Heart right ventricle (tissue), 16 donors: ENCODE measurements at regions not wholly inside any gene's neighbourhood (a gene's known extent, or its start where the extent isn't known, plus 50 kb on each side); places are given as distances from the start of the nearest gene placed in this dataset.

Experiments
- ATAC-seq, 8 donors: fragments of 200-7000 bp; cut with Tn5 transposase; one replicate each; pipeline ENCODE4 v1.9.1; 2020; ENCODE audit warnings: mild to moderate bottlenecking in 8 of 8, moderate library complexity in 8 of 8, moderate number of reproducible peaks in 1 of 8
- DNase-seq, 2 donors: peaks; one replicate each; pipeline ENCODE4 v3.0.0-alpha.2; 2020
- H3K27ac ChIP-seq, 10 donors: fragments of 200-600 bp; sonication (generic) in 2 of 10; one replicate each; pipeline versions ENCODE4 v1.5.0 to v1.8.0; 2020 to 2022; ENCODE audit warnings: mild to moderate bottlenecking in 3 of 10
- H3K27me3 ChIP-seq, 7 donors: fragments of 200-600 bp; one replicate each; pipeline ENCODE4 v1.8.0; 2021 to 2022; ENCODE audit warnings: mild to moderate bottlenecking in 2 of 7
- H3K36me3 ChIP-seq, 9 donors: fragments of 200-600 bp; sonication (generic) in 1 of 9; one replicate each; pipeline versions ENCODE4 v1.5.0 to v1.8.0; 2020 to 2022; ENCODE audit warnings: mild to moderate bottlenecking in 2 of 9
- H3K4me1 ChIP-seq, 9 donors: fragments of 200-600 bp; sonication (generic) in 1 of 9; one replicate each; pipeline versions ENCODE4 v1.5.0 to v1.8.0; 2020 to 2022; ENCODE audit warnings: mild to moderate bottlenecking in 4 of 9
- H3K4me3 ChIP-seq, 10 donors: fragments of 200-600 bp; sonication (generic) in 2 of 10; one replicate each; pipeline versions ENCODE4 v1.5.0 to v1.8.0; 2020 to 2022; ENCODE audit warnings: mild to moderate bottlenecking in 7 of 10, moderate library complexity in 2 of 10
- H3K9me3 ChIP-seq, 11 donors: fragments of 200-600 bp in 10 of 11; sonication (generic) in 2 of 11; one replicate each; pipeline versions ENCODE4 v1.5.0 to v1.8.0; 2013 to 2022; ENCODE audit warnings: mild to moderate bottlenecking in 2 of 11, control low read depth in 1 of 11, moderate library complexity in 1 of 11
- WGBS, 2 donors: extraction: QIAGEN DNeasy Blood & Tissue Kit; methylation state at CpG; one replicate each; pipeline ENCODE4 v1.1.7; 2013; ENCODE audit warnings: inconsistent platforms in 1 of 2; 5-methylcytosine and 5-hydroxymethylcytosine counted together
- intact Hi-C, 10 donors: fragments of 100-400 bp; cut with DNase I; formaldehyde crosslinking; loops; one replicate each; pipeline versions ENCODE4 v1.11.1 to v1.14.2; 2022
- TF ChIP-seq, protein P1 (sequence below), 9 donors: fragments of 200-600 bp; sonication (generic) in 2 of 9; IDR thresholded peaks; one replicate each; pipeline versions ENCODE4 v1.5.0 to v1.8.0; 2021 to 2022; ENCODE audit warnings: antibody characterized with exemption in 9 of 9, mild to moderate bottlenecking in 5 of 9, moderate library complexity in 1 of 9
- donor health status: Arrhythmogenic right ventricular cardiomyopathy.
- donor health status: ischemic (EF 13 %, LVEDD 7.1; RV severe dilation, severe dysfunction).
- donor health status: healthy with polysubstance abuse.
- donor health status: DM: no; HTN: yes; CAD: no.
- donor health status: DM: no; HTN: no; CAD: no.
- donor health status: ischemic (EF 25% LVEDD 6.9; RV normal size, moderate dysfunction).
- donor health status: ischemic (EF 25% LVEDD 5.7; RV mildly dilated, moderate dysfunction).
- donor health status: healthy.
- donor health status: DM: yes; HTN: yes; CAD: no.
- donor health status: Ischemic cardiomyopathy.
- donor health status: ischemic (EF 35%, LVEDD 5.7; RV mildly dilated, moderate dysfunction).
- donor health status: nonischemic (EF 11% LVEDD 7.7; RV severe dilation, severe dysfunction).
- donor health status: DM: yes; HTN: yes; CAD: no.
- donor health status: PGD.
- donor health status: ischemic (EF 29% LVEDD 5.4; RV normal size, mild dysfunction).
- donor health status: nonischemic (EF 23%, LVEDD 6.1; RV moderate dilation, normal function).

DNA sequence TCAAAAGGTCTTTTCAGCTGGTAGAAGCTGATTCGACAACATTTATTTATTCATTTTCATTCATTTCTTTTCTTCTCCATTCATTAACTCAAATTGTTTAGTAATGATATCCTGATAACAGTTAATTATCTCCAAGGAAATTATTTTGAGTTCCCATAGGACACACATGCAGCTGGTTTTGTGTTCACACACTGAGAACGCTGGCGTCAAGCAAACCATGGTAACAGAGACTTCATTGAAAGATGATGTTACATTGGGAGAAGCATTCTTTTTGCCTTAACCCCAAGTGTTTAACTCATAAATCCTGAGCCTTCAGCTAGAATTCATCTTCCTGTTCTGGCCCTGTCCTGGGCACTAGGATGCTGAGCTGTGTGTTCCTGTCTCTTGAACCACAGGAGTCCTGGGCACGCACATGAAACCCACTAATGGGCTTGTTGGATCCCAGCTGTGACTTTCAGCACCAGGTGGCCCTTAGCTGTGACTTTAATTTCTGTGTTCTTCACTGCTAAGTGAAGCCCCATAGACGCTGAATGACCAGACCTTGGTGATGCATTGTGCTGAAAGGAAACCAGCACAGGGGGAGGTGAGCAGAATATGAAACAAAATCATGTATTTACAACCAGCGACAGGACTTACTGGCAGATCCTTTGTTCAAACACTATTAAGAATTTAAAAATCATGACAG, 121.5 kb upstream of the PRSS58 start:
- intact Hi-C loops: no loop called here
- no peaks in the 10 kb centered on the region for H3K27me3 ChIP-seq
- WGBS, 2 donors: 65 to 70% methylated on average over 6 of the region's 6 CpGs

GRCh38 chr7:142377567-142377966, 119.7 kb upstream of the PRSS58 start:
- 93 to 96% methylated on average over 2 of the region's 2 CpGs for WGBS, 2 donors
- TF ChIP-seq, protein P1, sequence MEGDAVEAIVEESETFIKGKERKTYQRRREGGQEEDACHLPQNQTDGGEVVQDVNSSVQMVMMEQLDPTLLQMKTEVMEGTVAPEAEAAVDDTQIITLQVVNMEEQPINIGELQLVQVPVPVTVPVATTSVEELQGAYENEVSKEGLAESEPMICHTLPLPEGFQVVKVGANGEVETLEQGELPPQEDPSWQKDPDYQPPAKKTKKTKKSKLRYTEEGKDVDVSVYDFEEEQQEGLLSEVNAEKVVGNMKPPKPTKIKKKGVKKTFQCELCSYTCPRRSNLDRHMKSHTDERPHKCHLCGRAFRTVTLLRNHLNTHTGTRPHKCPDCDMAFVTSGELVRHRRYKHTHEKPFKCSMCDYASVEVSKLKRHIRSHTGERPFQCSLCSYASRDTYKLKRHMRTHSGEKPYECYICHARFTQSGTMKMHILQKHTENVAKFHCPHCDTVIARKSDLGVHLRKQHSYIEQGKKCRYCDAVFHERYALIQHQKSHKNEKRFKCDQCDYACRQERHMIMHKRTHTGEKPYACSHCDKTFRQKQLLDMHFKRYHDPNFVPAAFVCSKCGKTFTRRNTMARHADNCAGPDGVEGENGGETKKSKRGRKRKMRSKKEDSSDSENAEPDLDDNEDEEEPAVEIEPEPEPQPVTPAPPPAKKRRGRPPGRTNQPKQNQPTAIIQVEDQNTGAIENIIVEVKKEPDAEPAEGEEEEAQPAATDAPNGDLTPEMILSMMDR (IDR thresholded peaks at IDR 0.05): no peak
- intact Hi-C loops: no loop called here
- Histone ChIP-seq H3K36me3 (no peaks in the 10 kb centered on the region), H3K4me1 (peaks cover 0 to 9% (median 0%) of the 10 kb centered on the region in 9 donors), H3K9me3 (no peaks in the 10 kb centered on the region), H3K27me3 (peaks cover 0 to 5% (median 0%) of the 10 kb centered on the region in 7 donors), H3K4me3 (no peak overlapping the region), H3K27ac (no peak overlapping the region)
- no peak for ATAC-seq
- DNase-seq: no peak

More for the DNA sequence above, 121.5 kb upstream of the PRSS58 start:
- Histone ChIP-seq H3K36me3 (no peaks in the 10 kb centered on the region), H3K9me3 (no peaks in the 10 kb centered on the region), H3K4me1 (peaks cover 0 to 10% (median 0%) of the 10 kb centered on the region in 9 donors), H3K4me3 (no peak overlapping the region), H3K27ac (no peak overlapping the region)
- DNase-seq (no peak), ATAC-seq (no peak)
- TF ChIP-seq, protein P1 (IDR thresholded peaks at IDR 0.05): no peak

DNA sequence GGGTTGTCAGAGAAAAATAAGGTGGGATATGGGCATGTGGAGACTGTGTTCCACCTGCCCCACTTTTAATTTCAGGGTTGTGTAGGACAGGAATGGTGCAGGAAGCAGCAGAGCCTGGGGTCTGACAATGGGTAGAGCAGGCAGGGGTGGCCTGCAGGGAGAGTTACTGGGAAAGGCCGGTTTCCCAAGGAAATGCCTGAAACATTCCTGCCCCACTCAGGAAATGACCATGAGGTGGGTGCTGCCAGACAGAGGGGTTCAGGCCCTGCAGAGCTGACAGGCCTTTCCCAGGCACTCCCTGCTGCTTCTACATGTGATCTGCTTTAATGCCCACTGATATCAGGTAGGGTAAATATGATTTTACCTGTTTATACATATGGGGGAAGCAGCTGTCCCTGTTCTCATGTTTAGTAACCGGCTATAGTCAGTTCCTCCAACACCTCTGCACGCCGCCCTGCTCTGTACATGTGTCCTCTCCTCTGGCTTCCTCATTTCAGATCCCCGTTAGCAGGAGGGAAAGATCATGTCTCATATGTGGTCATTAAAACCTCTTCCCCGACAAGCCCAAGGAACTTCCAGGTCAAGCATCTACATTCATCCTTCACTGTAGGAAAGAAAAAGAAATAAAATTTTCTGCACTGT, 118.6 kb upstream of the PRSS58 start:
- Histone ChIP-seq H3K9me3 (no peaks in the 10 kb centered on the region), H3K27ac (no peak overlapping the region), H3K4me3 (no peak overlapping the region), H3K36me3 (no peaks in the 10 kb centered on the region), H3K4me1 (peaks cover 0 to 9% (median 0%) of the 10 kb centered on the region in 9 donors), H3K27me3 (peaks cover 0 to 5% (median 0%) of the 10 kb centered on the region in 7 donors)
- ATAC-seq (no peak), DNase-seq (no peak)
- intact Hi-C loops: no loop called here
- TF ChIP-seq, protein P1 (IDR thresholded peaks at IDR 0.05): no peak
- 51 to 56% methylated on average over 6 of the region's 6 CpGs for WGBS, 2 donors

GRCh38 chr7:142375710-142376313, 118.0 kb upstream of the PRSS58 start:
- peaks cover 0 to 5% (median 0%) of the 10 kb centered on the region in 7 donors for H3K27me3 ChIP-seq
- intact Hi-C loops: no loop called here
- H3K36me3 ChIP-seq: no peaks in the 10 kb centered on the region
- TF ChIP-seq, protein P1 (IDR thresholded peaks at IDR 0.05): peak in 1 of 9 donors; percentile 11
- no peak overlapping the region for H3K27ac ChIP-seq
- no peak overlapping the region for H3K4me3 ChIP-seq
- ATAC-seq (peak in 3 of 8 donors; percentile 21 to 38 (median 22)), DNase-seq (no peak)
- peaks cover 0 to 9% (median 0%) of the 10 kb centered on the region in 9 donors for H3K4me1 ChIP-seq
- 45 to 53% methylated on average over 4 of the region's 4 CpGs for WGBS, 2 donors
- no peaks in the 10 kb centered on the region for H3K9me3 ChIP-seq
